IPS-NIHi7 (cell line): ENCODE measurements at regions not wholly inside any gene's neighbourhood (a gene's known extent, or its start where the extent isn't known, plus 50 kb on each side); places are given as distances from the start of the nearest gene placed in this dataset.
A peak's percentile ranks its signal among the peaks of the same experiment; 100 is the strongest.

Source experiments
- DNase-seq: peaks from one replicate; pipeline ENCODE4 v3.0.0; 2012; ENCODE audit warnings: mixed read lengths; ENCODE audit errors: extremely low spot score

GRCh38 chrX:148363471-148364235, 136.8 kb upstream of the AFF2 start:
- no peak for DNase-seq

- DNase-seq: no peak
Observed at GRCh38 chrX:148365233-148365632, 135.2 kb upstream of the AFF2 start.

- no peak for DNase-seq
Observed at GRCh38 chrX:148371291-148371690, 129.1 kb upstream of the AFF2 start.

- DNase-seq: peak; percentile 1
Observed at GRCh38 chrX:148372925-148373324, 127.5 kb upstream of the AFF2 start.

GRCh38 chrX:148376342-148376741, 124.1 kb upstream of the AFF2 start:
- no peak for DNase-seq

- no peak for DNase-seq
Observed at GRCh38 chrX:148380107-148380506, 120.3 kb upstream of the AFF2 start.

- DNase-seq: no peak
Observed at GRCh38 chrX:148380650-148381561, 119.5 kb upstream of the AFF2 start.

GRCh38 chrX:148381603-148382002, 118.8 kb upstream of the AFF2 start:
- DNase-seq: no peak

GRCh38 chrX:148382983-148383382, 117.4 kb upstream of the AFF2 start:
- DNase-seq: peak; percentile 17

- no peak for DNase-seq
Observed at GRCh38 chrX:148385471-148385870, 114.9 kb upstream of the AFF2 start.

- DNase-seq: no peak
Observed at GRCh38 chrX:148389629-148390028, 110.8 kb upstream of the AFF2 start.

GRCh38 chrX:148412006-148412405, 88.4 kb upstream of the AFF2 start:
- no peak for DNase-seq

- no peak for DNase-seq
Observed at GRCh38 chrX:148416142-148416541, 84.3 kb upstream of the AFF2 start.

GRCh38 chrX:148416931-148417330, 83.5 kb upstream of the AFF2 start:
- DNase-seq: no peak

GRCh38 chrX:148417934-148418333, 82.5 kb upstream of the AFF2 start:
- DNase-seq: no peak

GRCh38 chrX:148422526-148422925, 77.9 kb upstream of the AFF2 start:
- no peak for DNase-seq

GRCh38 chrX:148424570-148424969, 75.8 kb upstream of the AFF2 start:
- DNase-seq: no peak

GRCh38 chrX:148426467-148426866, 74.0 kb upstream of the AFF2 start:
- peak; percentile 10 for DNase-seq

GRCh38 chrX:148441387-148441786, 59.0 kb upstream of the AFF2 start:
- DNase-seq: peak; percentile 15

- no peak for DNase-seq
Observed at GRCh38 chrX:148443216-148443615, 57.2 kb upstream of the AFF2 start.

GRCh38 chrX:148448686-148449085, 51.7 kb upstream of the AFF2 start:
- no peak for DNase-seq
